ENCODE measurements at regions not wholly inside any gene's neighbourhood (a gene's known extent, or its start where the extent isn't known, plus 50 kb on each side); places are given as distances from the start of the nearest gene placed in this dataset.

- TF ChIP-seq CTCF (conservative IDR thresholded peaks at IDR 0.05 in 1 of 2, IDR thresholded peaks at IDR 0.05 in 1 of 2; ENCODE audit: extremely low read depth in 1 of 2, insufficient read depth in 1 of 2, low read depth in 1 of 2, low read length in 2 of 2) (no peak), EZH2 (IDR thresholded peaks at IDR 0.05; ENCODE audit: borderline replicate concordance, low read length) (no peak)
These were observed 82.9 kb downstream of the MAP1LC3B2 start for GRCh38 chr12:116642106-116642505.
